LNCaP clone FGC (cell line): ENCODE measurements at regions not wholly inside any gene's neighbourhood (a gene's known extent, or its start where the extent isn't known, plus 50 kb on each side); places are given as distances from the start of the nearest gene placed in this dataset.

Experiments used
- DNase-seq: peaks from one replicate; pipeline ENCODE4 v3.0.0-alpha.2; 2011; ENCODE audit warnings: low read depth
- H3K4me3 ChIP-seq: 2 replicates; pipeline ENCODE4 v1.5.1; 2011; ENCODE audit warnings: mild to moderate bottlenecking, low read depth, low read length, control low read depth
- CTCF ChIP-seq: IDR thresholded peaks from 2 replicates; pipeline ENCODE4 v1.5.1; 2012; ENCODE audit warnings: mild to moderate bottlenecking; ENCODE audit not compliant: control insufficient read depth, insufficient read depth; ENCODE audit errors: extremely low read depth

GRCh38 chr3:30397030-30397429, 209.4 kb upstream of the TGFBR2 start:
- DNase-seq: no peak
- no peak overlapping the region for H3K4me3 ChIP-seq
- no peak for TF ChIP-seq CTCF

- H3K4me3 ChIP-seq: no peak overlapping the region
- no peak for TF ChIP-seq CTCF
- no peak for DNase-seq
Measured at GRCh38 chr3:30399394-30400181, 206.8 kb upstream of the TGFBR2 start.

GRCh38 chr3:30400926-30401325, 205.5 kb upstream of the TGFBR2 start:
- no peak for TF ChIP-seq CTCF
- H3K4me3 ChIP-seq: no peak overlapping the region
- no peak for DNase-seq

- DNase-seq: no peak
- no peak for TF ChIP-seq CTCF
Measured at GRCh38 chr3:30401971-30402370, 204.4 kb upstream of the TGFBR2 start.

GRCh38 chr3:30407651-30408050, 198.8 kb upstream of the TGFBR2 start:
- no peak for DNase-seq
- TF ChIP-seq CTCF: no peak
- no peak overlapping the region for H3K4me3 ChIP-seq

More at GRCh38 chr3:30401971-30402370, 204.4 kb upstream of the TGFBR2 start:
- H3K4me3 ChIP-seq: no peak overlapping the region

GRCh38 chr3:30408105-30408557, 198.3 kb upstream of the TGFBR2 start:
- H3K4me3 ChIP-seq: no peak overlapping the region
- no peak for DNase-seq

More at GRCh38 chr3:30408105-30408557, 198.3 kb upstream of the TGFBR2 start:
- no peak for TF ChIP-seq CTCF
